Natural killer cell treated with Interleukin-12 subunit alpha and Interleukin-12 subunit beta and Interleukin-15 and Interleukin-18, amount 100 ng/mL, for 72 hours (primary cell): ENCODE measurements at regions not wholly inside any gene's neighbourhood (a gene's known extent, or its start where the extent isn't known, plus 50 kb on each side); places are given as distances from the start of the nearest gene placed in this dataset.

Experiments used
- ATAC-seq, 2 donors: fragments of 150-1000 bp; cut with Tn5 transposase in 1 of 2; sonication (Bioruptor Pico), chemical (Tn5 transposase) in 1 of 2; 2 replicates each; pipeline ENCODE4 v1.10.0; 2021
- DNase-seq: peaks from one replicate; pipeline ENCODE4 v3.0.0; 2022; ENCODE audit warnings: low spot score
- H3K27ac Mint-ChIP-seq, 2 donors: 1 replicate in 1 of 2; 2 replicates in 1 of 2; pipeline ENCODE4 v1.8.0; 2022; ENCODE audit warnings: mixed read lengths in 2 of 2, mild to moderate bottlenecking in 1 of 2, moderate library complexity in 1 of 2
- H3K27me3 Mint-ChIP-seq, 2 donors: 1 replicate in 1 of 2; 2 replicates in 1 of 2; pipeline ENCODE4 v1.8.0; 2022; ENCODE audit warnings: mixed read lengths in 2 of 2
- H3K36me3 Mint-ChIP-seq: one replicate; pipeline ENCODE4 v1.8.0; 2022; ENCODE audit warnings: mixed read lengths
- H3K4me1 Mint-ChIP-seq, 2 donors: 1 replicate in 1 of 2; 2 replicates in 1 of 2; pipeline ENCODE4 v1.8.0; 2022; ENCODE audit warnings: low read depth in 2 of 2, mixed read lengths in 2 of 2, mild to moderate bottlenecking in 1 of 2
- H3K4me3 Mint-ChIP-seq: one replicate; pipeline ENCODE4 v1.8.0; 2022; ENCODE audit warnings: mixed read lengths
- H3K9me3 Mint-ChIP-seq: 2 replicates; pipeline ENCODE4 v1.8.0; 2022; ENCODE audit warnings: mixed read lengths

DNA sequence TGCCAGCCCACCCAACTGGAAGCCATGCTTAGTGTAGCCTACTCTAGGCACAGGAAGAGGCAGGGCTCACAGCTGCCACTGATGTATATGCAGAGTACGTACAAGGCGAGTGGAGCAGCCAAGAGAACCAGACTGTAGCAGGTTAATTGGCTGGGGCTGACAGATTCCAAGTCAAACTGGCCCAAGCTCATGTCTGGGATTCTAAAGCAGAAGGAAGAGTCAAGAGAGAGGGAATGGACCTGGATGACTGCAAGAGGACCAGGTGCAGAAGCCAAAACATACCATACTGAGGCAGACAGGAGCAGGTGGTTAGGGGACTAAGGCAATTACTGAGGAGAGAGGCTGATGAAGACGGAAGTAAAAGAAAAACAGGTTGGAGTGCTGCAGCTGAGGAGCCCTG lies 51.3 kb upstream of the LRRN2 start:
- Mint-ChIP-seq H3K9me3 (peaks cover 5% of the 10 kb centered on the region), H3K4me3 (no peak overlapping the region), H3K36me3 (peaks cover 13% of the 10 kb centered on the region), H3K27me3 (peaks cover 30 to 61% of the 10 kb centered on the region in 2 donors), H3K4me1 (no peaks in the 10 kb centered on the region), H3K27ac (no peak overlapping the region)
- ATAC-seq (peak in 1 of 2 donors; percentile 48), DNase-seq (no peak)

DNA sequence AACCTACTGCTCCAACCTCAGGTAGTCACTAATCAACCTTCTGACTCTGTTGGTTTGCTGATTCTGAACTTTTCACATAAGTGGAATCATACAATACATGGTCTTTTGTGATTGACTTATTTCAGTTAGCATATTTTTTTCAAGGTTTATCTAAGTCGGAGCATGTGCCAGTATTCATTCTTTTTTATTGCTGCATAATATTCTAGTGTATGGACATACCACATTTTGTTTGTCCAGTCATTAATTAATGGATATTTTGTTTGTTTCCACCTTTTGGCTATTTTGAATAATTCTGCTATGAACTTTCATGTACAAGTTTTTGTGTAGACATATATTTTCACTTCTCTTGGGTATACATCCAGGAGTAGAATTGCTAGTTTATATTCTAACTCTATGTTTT lies 53.0 kb upstream of the LRRN2 start:
- Mint-ChIP-seq H3K36me3 (peaks cover 13% of the 10 kb centered on the region), H3K27ac (no peak overlapping the region), H3K4me1 (no peaks in the 10 kb centered on the region), H3K4me3 (no peak overlapping the region), H3K27me3 (peaks cover 30 to 57% of the 10 kb centered on the region in 2 donors), H3K9me3 (peaks cover 5% of the 10 kb centered on the region)
- no peak for ATAC-seq
- no peak for DNase-seq

DNA sequence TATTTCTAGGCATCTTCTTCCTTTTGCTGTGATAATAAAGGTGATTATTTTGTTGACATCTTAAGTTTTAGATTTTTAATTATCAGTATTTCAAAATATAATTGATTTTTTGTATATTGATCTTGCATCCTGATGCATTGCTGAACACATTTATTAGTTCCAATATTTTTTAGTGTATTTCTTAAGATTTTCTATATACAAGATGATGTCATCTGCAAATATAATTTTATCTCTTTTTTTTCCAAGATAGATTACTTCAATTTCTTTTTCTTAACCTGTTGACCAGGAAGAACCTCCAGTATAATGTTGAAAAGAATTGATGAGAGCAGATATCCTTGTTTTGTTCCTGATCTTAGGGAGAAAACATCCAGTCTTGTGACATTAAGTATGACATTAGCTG lies 54.8 kb upstream of the LRRN2 start:
- H3K9me3 Mint-ChIP-seq, result peaks cover 5% of the 10 kb centered on the region
- H3K27ac Mint-ChIP-seq, result no peak overlapping the region
- H3K27me3 Mint-ChIP-seq, result peaks cover 27 to 57% of the 10 kb centered on the region in 2 donors
- no peak overlapping the region for H3K4me3 Mint-ChIP-seq
- H3K4me1 Mint-ChIP-seq, result no peaks in the 10 kb centered on the region
- peaks cover 13% of the 10 kb centered on the region for H3K36me3 Mint-ChIP-seq
- ATAC-seq (no peak), DNase-seq (no peak)

DNA sequence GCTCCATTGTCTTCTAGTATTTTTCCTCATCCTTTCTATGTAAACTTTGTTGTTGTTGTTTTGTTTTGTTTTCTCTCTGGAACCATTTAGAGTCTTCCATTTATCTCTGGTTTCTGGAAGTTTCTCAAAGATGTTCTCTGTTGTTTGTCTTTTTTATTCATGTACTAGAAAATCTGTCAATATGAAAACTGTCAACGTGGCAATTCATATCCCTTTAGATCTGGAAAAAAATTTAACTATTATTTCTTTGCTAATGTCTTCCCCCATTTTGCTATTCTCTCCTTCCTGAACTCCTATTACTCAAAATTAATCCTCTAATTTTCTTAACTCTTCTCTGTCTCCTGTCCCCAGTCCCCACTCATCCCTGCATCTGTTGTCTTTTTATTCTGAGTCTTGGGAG lies 55.9 kb upstream of the LRRN2 start:
- H3K36me3 Mint-ChIP-seq, result peaks cover 13% of the 10 kb centered on the region
- no peak overlapping the region for H3K27ac Mint-ChIP-seq
- DNase-seq, result no peak
- H3K4me1 Mint-ChIP-seq, result no peaks in the 10 kb centered on the region
- H3K9me3 Mint-ChIP-seq, result peaks cover 5% of the 10 kb centered on the region
- H3K4me3 Mint-ChIP-seq, result no peak overlapping the region
- no peak for ATAC-seq
- peaks cover 27 to 57% of the 10 kb centered on the region in 2 donors for H3K27me3 Mint-ChIP-seq

DNA sequence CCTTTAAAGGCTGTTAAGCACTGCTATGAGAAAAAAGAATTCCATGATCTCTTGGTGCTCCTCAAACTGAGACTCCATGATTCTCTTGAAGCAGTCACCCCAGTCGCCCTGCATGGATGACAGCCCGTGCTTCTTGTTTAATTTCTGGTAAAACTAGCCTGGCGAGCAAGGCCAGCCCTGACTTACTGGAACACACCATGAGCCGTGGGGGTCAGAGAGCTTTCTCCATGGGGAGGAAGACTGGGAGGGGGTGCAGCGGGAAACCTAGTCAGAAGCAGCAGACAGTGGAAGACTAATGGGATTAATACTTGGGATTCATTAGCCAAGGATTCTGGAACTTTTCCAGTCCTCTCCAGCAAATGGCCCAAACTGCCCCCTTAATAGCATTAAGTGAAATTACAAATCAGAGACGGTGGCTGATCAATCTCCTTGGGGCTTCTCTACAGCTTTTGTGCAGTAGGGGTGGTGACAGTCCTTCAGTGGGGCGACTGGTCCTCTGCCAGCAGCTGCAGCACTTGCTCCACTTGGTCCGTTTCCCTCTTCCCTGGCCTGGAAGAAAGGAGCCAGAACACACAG lies 57.2 kb upstream of the LRRN2 start:
- no peak for DNase-seq
- Mint-ChIP-seq H3K4me3 (no peak overlapping the region), H3K36me3 (peaks cover 10% of the 10 kb centered on the region), H3K4me1 (peaks cover 0 to 2% of the 10 kb centered on the region in 2 donors), H3K27me3 (peaks cover 23 to 43% of the 10 kb centered on the region in 2 donors), H3K9me3 (peaks cover 3% of the 10 kb centered on the region), H3K27ac (no peak overlapping the region)
- ATAC-seq, result no peak

DNA sequence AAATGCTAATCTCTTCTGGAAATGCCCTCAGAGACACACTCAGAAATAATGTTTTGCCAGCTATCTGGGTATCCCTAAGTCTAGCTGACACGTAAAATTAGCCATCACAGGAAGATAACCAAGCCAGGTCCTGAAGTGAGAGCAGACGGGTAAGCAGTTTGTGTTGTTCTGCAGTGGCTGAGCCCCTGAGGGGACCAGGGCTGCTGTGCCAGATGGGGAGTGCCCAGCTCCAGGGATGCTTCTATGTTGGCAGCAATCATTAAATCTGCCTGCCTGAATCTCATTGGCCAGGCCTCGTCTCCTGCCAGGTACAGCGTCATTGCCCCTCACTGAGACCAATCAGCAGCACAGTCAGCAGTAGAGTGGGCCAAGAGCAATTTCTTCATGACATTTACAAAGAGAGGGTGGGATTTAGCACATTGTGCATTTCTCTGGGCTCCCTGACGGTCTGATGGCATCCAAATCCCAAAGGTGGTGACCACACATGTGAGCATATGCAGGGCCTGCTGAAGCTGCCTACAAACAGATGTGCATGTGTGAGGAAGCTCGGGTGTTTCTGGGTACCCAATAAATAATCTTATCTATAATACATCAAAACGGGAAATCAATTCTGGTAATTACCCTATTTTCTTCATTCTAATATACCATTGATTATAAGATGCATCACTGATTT lies 58.7 kb upstream of the LRRN2 start:
- Mint-ChIP-seq H3K27me3 (peaks cover 17 to 29% of the 10 kb centered on the region in 2 donors), H3K27ac (no peak overlapping the region), H3K36me3 (no peaks in the 10 kb centered on the region), H3K9me3 (no peaks in the 10 kb centered on the region), H3K4me3 (no peak overlapping the region), H3K4me1 (peaks cover 0 to 2% of the 10 kb centered on the region in 2 donors)
- no peak for ATAC-seq
- no peak for DNase-seq

DNA sequence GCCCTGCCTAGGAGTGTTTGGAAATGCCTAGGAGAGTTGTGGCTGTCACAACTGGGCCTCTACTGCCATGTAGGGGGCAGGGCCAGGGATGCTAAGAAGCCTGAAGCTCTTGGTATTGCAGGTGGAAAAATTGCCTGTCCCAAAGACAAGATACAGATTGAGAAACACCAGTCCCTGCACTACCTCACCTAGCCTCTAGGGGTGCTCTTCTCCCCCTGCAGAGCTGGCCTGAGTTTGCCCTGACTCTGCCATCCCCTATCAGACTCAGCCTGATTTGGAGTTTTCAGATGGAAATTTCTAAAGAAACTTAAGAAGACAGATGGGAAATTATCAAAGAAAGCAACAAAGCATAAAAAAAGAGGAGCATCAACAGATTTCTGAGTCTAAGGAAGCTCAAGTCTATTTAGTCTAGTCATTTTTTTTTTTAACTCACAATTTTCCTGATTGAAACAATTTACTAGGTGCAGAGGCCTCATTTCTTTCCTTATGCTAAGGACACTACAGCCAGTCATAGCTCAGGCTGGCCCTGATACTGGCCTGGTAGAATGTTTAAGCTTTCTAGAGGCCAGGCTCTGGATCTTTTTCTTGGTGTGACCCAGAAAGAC lies 61.4 kb upstream of the LRRN2 start:
- Mint-ChIP-seq H3K36me3 (no peaks in the 10 kb centered on the region), H3K27ac (no peak overlapping the region)
- ATAC-seq, result peak; percentile 71 to 75

DNA sequence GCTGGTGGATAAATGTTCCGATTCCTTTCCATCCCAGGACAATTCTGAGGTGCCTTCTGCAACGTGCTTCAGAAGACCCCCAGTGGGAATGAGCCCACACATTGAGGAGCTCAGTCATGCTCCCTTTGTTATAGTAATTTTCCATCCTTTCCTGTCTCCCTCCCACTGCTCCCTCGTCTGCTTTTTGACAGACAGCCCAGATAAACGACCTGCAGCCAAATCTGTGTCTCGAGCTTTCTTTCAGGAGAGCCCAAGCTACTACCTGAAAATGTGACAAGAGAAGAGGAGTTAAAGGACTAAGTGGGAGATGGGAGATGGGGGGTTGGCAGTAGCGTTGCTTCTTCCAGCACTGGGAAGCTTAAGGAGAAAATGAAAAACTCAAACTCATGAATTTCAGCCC lies 65.9 kb upstream of the LRRN2 start:
- DNase-seq, result no peak
- Mint-ChIP-seq H3K4me1 (peaks cover 0 to 2% of the 10 kb centered on the region in 2 donors), H3K9me3 (no peaks in the 10 kb centered on the region), H3K36me3 (no peaks in the 10 kb centered on the region), H3K27me3 (peaks cover 5 to 16% of the 10 kb centered on the region in 2 donors), H3K27ac (no peak overlapping the region), H3K4me3 (no peak overlapping the region)
- no peak for ATAC-seq

More for the DNA sequence above, 61.4 kb upstream of the LRRN2 start:
- H3K4me3 Mint-ChIP-seq, result no peak overlapping the region
- peaks cover 0 to 2% of the 10 kb centered on the region in 2 donors for H3K4me1 Mint-ChIP-seq
- no peaks in the 10 kb centered on the region for H3K9me3 Mint-ChIP-seq
- DNase-seq, result no peak
- peaks cover 14 to 15% of the 10 kb centered on the region in 2 donors for H3K27me3 Mint-ChIP-seq

DNA sequence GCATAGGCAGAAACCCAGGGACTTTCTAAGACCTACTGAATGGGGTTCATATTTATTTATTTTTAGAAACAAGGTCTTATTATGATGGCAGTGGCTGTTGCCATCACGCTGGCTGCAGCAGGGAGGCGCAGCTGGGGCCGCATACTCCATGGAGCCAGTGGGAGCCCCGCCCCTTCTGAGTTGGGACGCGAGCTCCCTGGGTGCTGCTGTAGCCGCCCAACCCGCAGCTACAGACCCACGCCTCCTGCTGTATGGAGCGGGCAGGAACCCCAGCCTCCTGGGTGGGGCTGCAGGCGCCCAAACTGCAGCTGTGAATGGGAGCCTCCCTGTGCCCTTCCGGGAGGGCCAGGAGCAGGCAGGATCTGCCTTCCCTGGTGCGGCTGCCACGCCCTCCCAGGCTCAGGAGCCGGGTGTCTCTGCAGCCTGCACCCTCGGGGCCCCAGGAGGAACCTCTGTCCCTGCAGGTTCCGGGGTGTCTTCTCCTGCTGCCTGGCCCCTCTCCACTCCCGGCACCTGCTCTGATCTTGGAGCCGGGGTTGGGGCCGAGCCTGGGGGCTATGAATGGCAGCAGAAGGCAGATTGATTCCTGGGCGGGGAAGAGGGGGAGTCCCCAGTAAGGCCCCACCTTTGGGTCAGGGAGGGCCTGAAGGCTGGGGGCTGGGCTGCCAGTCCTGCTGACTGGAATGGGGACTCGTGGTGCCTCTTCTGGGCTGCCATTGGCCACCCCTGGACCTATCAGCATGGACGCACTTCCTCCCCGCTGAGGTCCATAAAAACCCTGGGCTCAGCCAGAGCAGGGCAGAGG lies 66.5 kb upstream of the LRRN2 start:
- Mint-ChIP-seq H3K36me3 (no peaks in the 10 kb centered on the region), H3K27ac (no peak overlapping the region), H3K9me3 (no peaks in the 10 kb centered on the region), H3K27me3 (peaks cover 5 to 13% of the 10 kb centered on the region in 2 donors), H3K4me3 (no peak overlapping the region), H3K4me1 (no peaks in the 10 kb centered on the region)
- ATAC-seq, result peak in 1 of 2 donors; percentile 43
- no peak for DNase-seq

DNA sequence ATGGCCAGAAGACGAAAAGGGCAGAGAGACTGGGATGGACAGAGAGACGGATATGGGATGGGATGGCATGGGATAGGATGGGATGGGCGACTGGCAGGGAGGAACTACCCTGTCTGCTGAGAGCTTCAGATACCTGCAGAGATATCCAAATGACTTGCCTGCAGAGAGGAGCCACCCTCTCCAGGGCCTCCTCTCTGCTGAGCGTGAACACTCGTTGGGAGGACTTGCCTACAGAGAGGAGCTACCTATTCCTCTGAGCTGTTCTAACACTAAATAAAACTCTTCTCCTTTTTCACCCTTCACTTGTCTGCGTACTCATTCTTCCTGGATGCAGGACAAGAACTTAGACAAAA lies 67.1 kb upstream of the LRRN2 start:
- no peak overlapping the region for H3K4me3 Mint-ChIP-seq
- peaks cover 5 to 13% of the 10 kb centered on the region in 2 donors for H3K27me3 Mint-ChIP-seq
- no peak overlapping the region for H3K27ac Mint-ChIP-seq
- no peaks in the 10 kb centered on the region for H3K4me1 Mint-ChIP-seq
- no peaks in the 10 kb centered on the region for H3K36me3 Mint-ChIP-seq
- no peaks in the 10 kb centered on the region for H3K9me3 Mint-ChIP-seq
- ATAC-seq (no peak), DNase-seq (no peak)

DNA sequence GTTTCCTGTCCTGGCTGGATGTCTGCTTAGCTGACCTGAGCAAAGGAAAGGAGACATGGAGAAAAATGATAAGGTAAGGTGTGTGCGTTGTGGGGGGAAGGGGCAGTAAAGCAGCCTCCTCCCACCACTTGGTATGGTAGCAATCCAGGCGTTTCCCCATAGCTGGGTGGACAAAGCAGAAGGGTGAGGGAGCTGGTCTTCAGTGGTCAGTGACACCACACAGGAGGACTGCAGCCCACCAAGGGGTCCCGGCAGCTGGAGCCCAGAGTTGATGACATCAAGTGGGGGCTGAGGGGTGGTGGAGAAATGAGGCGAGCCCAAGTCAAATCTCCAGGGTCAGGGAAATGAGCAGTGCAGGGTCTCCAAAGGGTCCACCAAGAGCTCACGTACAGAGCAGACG lies 69.3 kb upstream of the LRRN2 start:
- Mint-ChIP-seq H3K4me3 (no peak overlapping the region), H3K27me3 (peaks cover 9 to 13% of the 10 kb centered on the region in 2 donors), H3K4me1 (no peaks in the 10 kb centered on the region), H3K36me3 (no peaks in the 10 kb centered on the region), H3K27ac (no peak overlapping the region), H3K9me3 (no peaks in the 10 kb centered on the region)
- ATAC-seq (no peak), DNase-seq (no peak)

DNA sequence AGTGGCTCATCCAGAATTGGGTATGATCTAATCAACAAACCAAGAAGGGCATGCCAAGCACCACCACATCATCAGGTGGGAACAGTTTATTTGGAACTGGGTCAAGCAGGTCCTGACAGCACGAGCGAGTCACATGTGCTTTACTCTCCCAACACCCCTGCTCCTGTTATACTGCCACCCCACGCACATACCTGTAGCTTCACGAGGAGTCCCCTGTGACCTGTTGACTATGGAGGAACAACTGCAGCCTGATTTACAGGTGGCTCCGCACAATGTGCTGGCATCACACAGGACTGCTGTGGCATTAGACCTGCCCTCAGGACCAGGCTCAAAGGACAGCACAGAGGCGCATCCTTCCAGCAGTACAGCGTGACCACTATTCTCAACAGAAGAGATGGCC lies 70.8 kb upstream of the LRRN2 start:
- peaks cover 13 to 14% of the 10 kb centered on the region in 2 donors for H3K27me3 Mint-ChIP-seq
- no peak overlapping the region for H3K27ac Mint-ChIP-seq
- H3K4me1 Mint-ChIP-seq, result no peaks in the 10 kb centered on the region
- no peak overlapping the region for H3K4me3 Mint-ChIP-seq
- no peak for DNase-seq
- no peaks in the 10 kb centered on the region for H3K36me3 Mint-ChIP-seq
- H3K9me3 Mint-ChIP-seq, result no peaks in the 10 kb centered on the region
- no peak for ATAC-seq

DNA sequence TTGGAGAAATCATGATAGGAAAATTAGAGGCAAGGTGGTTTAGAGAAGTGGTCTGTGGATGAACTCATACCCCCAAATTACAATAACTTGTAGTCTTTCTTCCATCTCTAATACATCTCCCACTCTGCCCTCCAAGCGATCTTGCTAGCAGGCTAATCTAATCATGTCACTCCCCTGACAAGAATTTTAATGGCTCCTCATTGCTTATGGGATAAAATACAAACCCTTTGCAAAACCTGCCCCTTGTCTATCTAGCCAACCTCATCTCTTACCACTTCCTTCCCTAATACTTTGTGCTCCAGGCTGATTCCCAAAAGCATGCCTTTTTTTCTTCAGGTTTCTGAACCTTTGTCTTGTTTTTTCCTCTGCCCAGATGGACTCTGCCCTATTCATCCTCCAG lies 71.3 kb upstream of the LRRN2 start:
- H3K27ac Mint-ChIP-seq, result no peak overlapping the region
- no peak overlapping the region for H3K4me3 Mint-ChIP-seq
- H3K27me3 Mint-ChIP-seq, result peaks cover 13 to 14% of the 10 kb centered on the region in 2 donors
- H3K9me3 Mint-ChIP-seq, result no peaks in the 10 kb centered on the region
- H3K36me3 Mint-ChIP-seq, result no peaks in the 10 kb centered on the region
- DNase-seq (no peak), ATAC-seq (no peak)
- no peaks in the 10 kb centered on the region for H3K4me1 Mint-ChIP-seq

DNA sequence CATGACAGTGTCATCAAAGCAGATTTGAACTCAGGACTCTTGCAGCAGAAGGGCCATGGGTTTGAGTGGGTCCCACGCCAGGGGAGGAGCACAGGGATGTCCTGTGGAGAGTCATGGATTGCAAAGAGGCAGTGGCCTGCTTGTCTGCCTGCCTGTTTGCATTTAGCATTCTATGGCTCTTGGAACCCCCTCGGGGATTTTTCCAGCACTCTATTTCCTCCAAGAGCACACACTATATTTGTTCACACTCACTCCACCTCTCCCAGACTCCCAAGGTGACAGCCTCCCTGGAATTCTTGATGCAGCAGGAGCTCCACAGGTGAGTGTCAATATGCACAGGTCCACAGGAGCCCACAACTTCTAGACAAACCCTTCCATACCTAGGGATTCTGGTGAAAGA lies 73.1 kb upstream of the LRRN2 start:
- DNase-seq, result no peak
- peaks cover 3 to 9% of the 10 kb centered on the region in 2 donors for H3K27me3 Mint-ChIP-seq
- H3K27ac Mint-ChIP-seq, result no peak overlapping the region
- no peaks in the 10 kb centered on the region for H3K9me3 Mint-ChIP-seq
- H3K36me3 Mint-ChIP-seq, result no peaks in the 10 kb centered on the region
- ATAC-seq, result no peak
- H3K4me3 Mint-ChIP-seq, result no peak overlapping the region
- H3K4me1 Mint-ChIP-seq, result peaks cover 3% of the 10 kb centered on the region in 2 donors
